Neutrophil (primary cell): ENCODE measurements at regions not wholly inside any gene's neighbourhood (a gene's known extent, or its start where the extent isn't known, plus 50 kb on each side); places are given as distances from the start of the nearest gene placed in this dataset.

Experiments
- H3K27ac ChIP-seq: fragments of 200-600 bp; sonication (generic); 2 replicates; pipeline ENCODE4 v1.5.1; 2016; ENCODE audit warnings: mild to moderate bottlenecking, moderate library complexity
- H3K27me3 ChIP-seq: fragments of 200-600 bp; sonication (generic); 2 replicates; pipeline ENCODE4 v1.6.0; 2016; ENCODE audit warnings: mild to moderate bottlenecking
- H3K36me3 ChIP-seq: fragments of 200-600 bp; sonication (generic); 2 replicates; pipeline ENCODE4 v1.5.1; 2017
- H3K4me1 ChIP-seq, 2 experiments: fragments of 200-600 bp in 1 of 2; sonication (generic) in 1 of 2; 1 replicate in 1 of 2; 2 replicates in 1 of 2; pipeline versions ENCODE4 v1.5.1 to v1.6.1; 2013 to 2016; ENCODE audit warnings: low read depth in 1 of 2, low read length in 1 of 2, mild to moderate bottlenecking in 1 of 2, moderate library complexity in 1 of 2; ENCODE audit not compliant: control insufficient read depth in 1 of 2, insufficient read depth in 1 of 2
- H3K4me3 ChIP-seq, 2 experiments: fragments of 200-600 bp in 1 of 2; sonication (generic) in 1 of 2; 1 replicate in 1 of 2; 2 replicates in 1 of 2; pipeline ENCODE4 v1.5.1; 2013 to 2016; ENCODE audit warnings: low read depth in 1 of 2, low read length in 1 of 2, mild to moderate bottlenecking in 1 of 2, moderate library complexity in 1 of 2
- H3K9me3 ChIP-seq: fragments of 200-600 bp; sonication (generic); 2 replicates; pipeline ENCODE4 v1.5.1; 2016
- CTCF ChIP-seq: fragments of 200-600 bp; sonication (generic); IDR thresholded peaks from 2 replicates; pipeline ENCODE4 v1.5.1; 2016; ENCODE audit warnings: antibody characterized with exemption

DNA sequence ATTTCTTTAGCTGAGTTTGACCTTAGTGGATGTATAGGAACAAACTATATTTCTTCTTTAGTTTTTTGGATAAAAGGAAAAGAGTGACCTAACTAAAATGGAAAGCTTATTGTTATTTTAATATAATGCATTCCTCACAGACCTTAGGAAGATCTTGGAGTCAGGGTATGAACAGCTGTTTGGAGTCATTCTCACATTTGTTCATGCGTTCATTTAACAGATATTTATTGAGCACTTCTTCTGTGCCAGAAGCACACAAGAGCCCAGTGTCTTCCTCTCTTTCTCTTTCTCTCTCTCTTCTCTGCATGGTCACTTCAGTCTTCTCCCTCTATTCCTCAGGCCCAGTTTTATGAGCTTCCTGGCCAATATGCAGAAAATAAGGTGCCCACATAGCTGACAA is 744.0 kb upstream of the MAP3K7 start:
- no peaks in the 10 kb centered on the region for H3K4me1 ChIP-seq

GRCh38 chr6:91328241-91328640 is 741.4 kb upstream of the MAP3K7 start:
- Histone ChIP-seq H3K9me3 (no peaks in the 10 kb centered on the region), H3K4me3 (no peak overlapping the region), H3K27ac (no peak overlapping the region), H3K4me1 (no peaks in the 10 kb centered on the region), H3K36me3 (no peaks in the 10 kb centered on the region), H3K27me3 (no peaks in the 10 kb centered on the region)
- no peak for TF ChIP-seq CTCF

More for the DNA sequence above, 744.0 kb upstream of the MAP3K7 start:
- Histone ChIP-seq H3K27ac (no peak overlapping the region), H3K9me3 (no peaks in the 10 kb centered on the region), H3K4me3 (no peak overlapping the region), H3K27me3 (no peaks in the 10 kb centered on the region), H3K36me3 (no peaks in the 10 kb centered on the region)
- TF ChIP-seq CTCF = no peak

DNA sequence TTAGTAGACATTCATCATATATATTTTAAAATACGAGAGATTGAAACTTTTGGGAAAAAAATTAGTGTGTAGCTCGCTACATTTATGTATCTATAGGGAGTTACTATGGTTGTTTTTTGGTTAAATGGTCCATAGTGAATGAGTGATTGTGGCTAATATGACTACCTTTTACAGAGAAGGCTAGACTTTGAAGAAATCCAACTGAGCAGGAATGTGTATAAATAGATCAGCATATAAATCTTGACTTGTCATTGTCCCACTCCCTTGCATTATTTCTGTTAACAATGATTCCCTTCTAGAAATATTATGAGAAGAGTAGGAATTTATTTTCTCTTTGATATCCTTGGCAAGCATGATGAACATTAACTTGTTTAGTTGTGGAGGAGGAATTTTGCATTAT is 737.8 kb upstream of the MAP3K7 start:
- no peak overlapping the region for H3K4me3 ChIP-seq
- no peak overlapping the region for H3K27ac ChIP-seq
- H3K36me3 ChIP-seq = no peaks in the 10 kb centered on the region
- H3K9me3 ChIP-seq = no peaks in the 10 kb centered on the region
- no peaks in the 10 kb centered on the region for H3K27me3 ChIP-seq
- H3K4me1 ChIP-seq = no peaks in the 10 kb centered on the region
- no peak for TF ChIP-seq CTCF

DNA sequence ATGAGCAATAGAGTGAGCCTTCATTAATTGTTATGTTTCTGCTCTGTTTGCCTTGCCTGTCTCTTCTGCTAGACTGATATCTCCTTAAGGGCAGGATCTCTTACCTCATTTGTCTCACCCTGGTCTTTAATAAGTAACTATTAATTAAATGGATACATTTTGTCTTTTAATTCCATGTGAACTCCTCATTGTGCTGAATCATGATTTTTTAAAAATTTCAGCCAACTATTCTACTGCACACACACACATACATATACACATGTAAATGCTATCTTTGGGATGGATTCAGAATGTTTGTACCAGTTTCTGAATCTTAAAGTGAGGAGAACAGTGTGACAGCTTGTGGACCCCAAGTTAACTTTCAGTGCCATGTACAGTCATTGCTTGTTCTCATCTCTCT is 731.1 kb upstream of the MAP3K7 start:
- H3K27ac ChIP-seq = no peak overlapping the region
- no peaks in the 10 kb centered on the region for H3K27me3 ChIP-seq
- H3K36me3 ChIP-seq = no peaks in the 10 kb centered on the region
- no peaks in the 10 kb centered on the region for H3K4me1 ChIP-seq
- no peak overlapping the region for H3K4me3 ChIP-seq
- no peaks in the 10 kb centered on the region for H3K9me3 ChIP-seq
- no peak for TF ChIP-seq CTCF

- TF ChIP-seq CTCF = no peak
- H3K27ac ChIP-seq = no peak overlapping the region
- no peak overlapping the region for H3K4me3 ChIP-seq
- no peaks in the 10 kb centered on the region for H3K36me3 ChIP-seq
- H3K4me1 ChIP-seq = no peaks in the 10 kb centered on the region
- H3K27me3 ChIP-seq = no peaks in the 10 kb centered on the region
- H3K9me3 ChIP-seq = no peaks in the 10 kb centered on the region
These were observed 730.5 kb upstream of the MAP3K7 start for GRCh38 chr6:91317247-91317835.

DNA sequence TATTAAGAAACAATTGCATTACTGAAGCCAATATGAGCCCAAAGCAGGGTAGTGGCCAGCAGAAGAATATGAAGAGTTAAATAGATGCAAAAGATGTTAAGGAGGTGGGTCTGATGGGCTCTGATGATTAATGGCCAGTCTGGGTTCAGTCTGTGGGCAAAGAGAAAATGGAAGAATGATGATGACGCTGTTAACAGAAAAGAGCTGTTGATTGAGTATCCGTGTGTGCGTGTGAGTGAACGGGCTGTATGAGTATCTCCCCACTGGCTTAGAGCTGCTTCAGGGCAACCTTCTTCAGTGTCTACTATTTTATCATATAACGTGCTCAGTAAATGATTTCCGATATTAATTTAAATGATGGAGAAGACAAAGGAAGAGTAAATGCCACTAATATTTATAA is 723.3 kb upstream of the MAP3K7 start:
- no peak for TF ChIP-seq CTCF
- no peaks in the 10 kb centered on the region for H3K36me3 ChIP-seq
- H3K4me1 ChIP-seq = no peaks in the 10 kb centered on the region
- no peaks in the 10 kb centered on the region for H3K9me3 ChIP-seq
- H3K27ac ChIP-seq = no peak overlapping the region
- H3K27me3 ChIP-seq = no peaks in the 10 kb centered on the region
- no peak overlapping the region for H3K4me3 ChIP-seq
